Liver (tissue), 8 donors: ENCODE measurements at regions not wholly inside any gene's neighbourhood (a gene's known extent, or its start where the extent isn't known, plus 50 kb on each side); places are given as distances from the start of the nearest gene placed in this dataset.

ENCODE experiments used
- DNase-seq: peaks from one replicate; pipeline ENCODE4 v3.0.0-alpha.2; 2017; ENCODE audit warnings: low spot score
- H3K27ac ChIP-seq, 2 donors: one replicate each; pipeline ENCODE4 v1.7.0; 2013; ENCODE audit warnings: inconsistent platforms in 2 of 2, low read length in 2 of 2, control low read depth in 1 of 2, low read depth in 1 of 2, mild to moderate bottlenecking in 1 of 2
- H3K27me3 ChIP-seq, 4 donors: one replicate each; pipeline versions ENCODE4 v1.6.1 to v1.7.0; 2013; ENCODE audit warnings: low read length in 3 of 4, inconsistent platforms in 1 of 4, mild to moderate bottlenecking in 1 of 4, moderate library complexity in 1 of 4; ENCODE audit not compliant: control insufficient read depth in 4 of 4, insufficient read depth in 4 of 4
- H3K36me3 ChIP-seq, 4 donors: one replicate each; pipeline versions ENCODE4 v1.6.1 to v1.7.0; 2013; ENCODE audit warnings: low read length in 3 of 4, mild to moderate bottlenecking in 3 of 4, low read depth in 1 of 4, moderate library complexity in 1 of 4; ENCODE audit not compliant: control insufficient read depth in 4 of 4, insufficient read depth in 3 of 4
- H3K4me1 ChIP-seq, 4 donors: one replicate each; pipeline versions ENCODE4 v1.6.1 to v1.7.0; 2013; ENCODE audit warnings: low read length in 3 of 4, mild to moderate bottlenecking in 3 of 4, moderate library complexity in 1 of 4; ENCODE audit not compliant: control insufficient read depth in 4 of 4, insufficient read depth in 4 of 4
- H3K4me3 ChIP-seq, 3 donors: one replicate each; pipeline versions ENCODE4 v1.6.1 to v1.7.0; 2013; ENCODE audit warnings: low read length in 3 of 3, control low read depth in 1 of 3, low read depth in 1 of 3, mild to moderate bottlenecking in 1 of 3
- H3K9ac ChIP-seq, 2 donors: one replicate each; pipeline ENCODE4 v1.7.0; 2013; ENCODE audit warnings: low read length in 2 of 2, mild to moderate bottlenecking in 2 of 2, moderate library complexity in 2 of 2, control low read depth in 1 of 2, low read depth in 1 of 2
- H3K9me3 ChIP-seq, 4 donors: one replicate each; pipeline versions ENCODE4 v1.6.1 to v1.7.0; 2013; ENCODE audit warnings: low read length in 3 of 4; ENCODE audit not compliant: control insufficient read depth in 4 of 4
- ATF3 ChIP-seq: IDR thresholded peaks from 2 replicates; pipeline ENCODE4 v1.6.1; 2016; ENCODE audit warnings: antibody characterized with exemption
- CTCF ChIP-seq: fragments of 150-350 bp; IDR thresholded peaks from 2 replicates; pipeline ENCODE4 v1.5.1; 2017; ENCODE audit warnings: improper control_type of control experiment, low read depth, low read length; ENCODE audit not compliant: missing input control
- EGR1 ChIP-seq, 2 donors: IDR thresholded peaks; 2 replicates each; pipeline ENCODE4 v1.6.1; 2016 to 2018; ENCODE audit warnings: antibody characterized with exemption in 2 of 2, low read depth in 2 of 2
- FOXA2 ChIP-seq: IDR thresholded peaks from 2 replicates; pipeline ENCODE4 v1.6.1; 2016; ENCODE audit warnings: antibody characterized with exemption
- GABPA ChIP-seq, 2 donors: IDR thresholded peaks in 1 of 2; conservative IDR thresholded peaks in 1 of 2; 2 replicates each; pipeline ENCODE4 v1.6.1; 2016; ENCODE audit warnings: antibody characterized with exemption in 2 of 2, mild to moderate bottlenecking in 1 of 2, moderate library complexity in 1 of 2
- HNF4A ChIP-seq, 2 donors: conservative IDR thresholded peaks; 2 replicates each; pipeline ENCODE4 v1.6.1; 2016; ENCODE audit warnings: antibody characterized with exemption in 2 of 2, mild to moderate bottlenecking in 2 of 2
- HNF4G ChIP-seq: IDR thresholded peaks from 2 replicates; pipeline ENCODE4 v1.6.1; 2016; ENCODE audit warnings: antibody characterized with exemption
- MAX ChIP-seq: IDR thresholded peaks from 2 replicates; pipeline ENCODE4 v1.6.1; 2016; ENCODE audit warnings: antibody characterized with exemption
- RAD21 ChIP-seq, 2 donors: IDR thresholded peaks; 2 replicates each; pipeline ENCODE4 v1.6.1; 2016; ENCODE audit warnings: antibody characterized with exemption in 2 of 2, mild to moderate bottlenecking in 2 of 2
- TAF1 ChIP-seq: conservative IDR thresholded peaks from 2 replicates; pipeline ENCODE4 v1.6.1; 2016; ENCODE audit warnings: antibody characterized with exemption, mild to moderate bottlenecking
- ZBTB33 ChIP-seq: IDR thresholded peaks from 2 replicates; pipeline ENCODE4 v1.6.1; 2016; ENCODE audit warnings: antibody characterized with exemption
- WGBS: extraction: QIAGEN DNeasy Blood & Tissue Kit; methylation state at CpG from one replicate; pipeline ENCODE4 v1.1.7; 2013; 5-methylcytosine and 5-hydroxymethylcytosine counted together
- TF ChIP-seq, protein P1 (sequence below): IDR thresholded peaks from 2 replicates; pipeline ENCODE4 v1.6.1; 2016; ENCODE audit warnings: antibody characterized with exemption, mild to moderate bottlenecking
- donor health status: healthy.
- donor health status: healthy.
- donor health status: healthy.
- donor health status: healthy.
- donor health status: healthy.

DNA sequence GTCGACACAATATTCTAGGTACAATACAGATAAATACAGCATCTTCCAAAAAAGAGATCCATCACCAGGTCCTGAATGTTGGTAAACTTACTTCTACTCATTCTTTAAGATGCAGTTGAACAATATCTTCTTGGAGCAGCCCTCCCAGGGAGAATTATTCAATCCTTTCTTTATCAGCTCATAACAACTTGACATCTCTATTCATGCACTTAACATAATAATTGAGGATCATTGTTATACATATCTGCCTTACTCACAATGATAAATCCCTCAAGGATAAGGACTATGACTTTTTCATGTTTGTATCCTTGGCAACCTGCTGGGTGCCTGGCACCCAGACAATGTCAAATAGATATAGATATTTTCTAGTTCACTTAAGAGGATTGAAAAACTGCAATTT, 219.5 kb downstream of the POU4F1 start (continued):
- no peak for TF ChIP-seq MAX

DNA sequence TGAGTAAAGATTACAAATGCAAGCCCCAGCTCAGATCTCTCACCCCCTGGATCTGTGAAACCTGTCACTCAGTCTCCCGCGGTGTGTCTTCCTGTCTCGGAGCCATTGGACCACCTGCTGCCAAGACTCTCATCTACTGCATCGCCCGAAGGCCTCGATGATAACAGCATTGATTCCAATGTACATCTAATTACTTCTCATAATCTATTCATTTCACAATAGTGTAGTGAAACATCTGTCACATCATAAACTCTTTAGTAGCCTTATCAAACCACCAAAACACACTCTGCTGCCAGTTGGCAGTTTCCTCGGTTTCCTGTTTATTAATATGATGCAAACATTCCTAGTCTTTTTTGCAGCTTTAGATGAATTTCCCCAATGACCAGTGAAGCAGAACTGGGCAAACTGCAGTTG, 220.3 kb downstream of the POU4F1 start:
- no peaks in the 10 kb centered on the region for H3K9me3 ChIP-seq
- no peak overlapping the region for H3K27ac ChIP-seq
- no peaks in the 10 kb centered on the region for H3K36me3 ChIP-seq
- 70% methylated on average over 7 of the region's 7 CpGs for WGBS
- TF ChIP-seq HNF4A (conservative IDR thresholded peaks at IDR 0.05) = no peak
- no peak for TF ChIP-seq ZBTB33
- no peak for TF ChIP-seq HNF4G
- no peak for TF ChIP-seq MAX
- no peak for TF ChIP-seq EGR1 (IDR thresholded peaks at IDR 0.05; ENCODE audit: low read depth in 2 of 2)
- no peak for TF ChIP-seq RAD21 (IDR thresholded peaks at IDR 0.05)
- no peak for TF ChIP-seq ATF3
- no peaks in the 10 kb centered on the region for H3K27me3 ChIP-seq
- no peak for DNase-seq
- H3K4me3 ChIP-seq = no peak overlapping the region
- no peak overlapping the region for H3K9ac ChIP-seq
- no peaks in the 10 kb centered on the region for H3K4me1 ChIP-seq

DNA sequence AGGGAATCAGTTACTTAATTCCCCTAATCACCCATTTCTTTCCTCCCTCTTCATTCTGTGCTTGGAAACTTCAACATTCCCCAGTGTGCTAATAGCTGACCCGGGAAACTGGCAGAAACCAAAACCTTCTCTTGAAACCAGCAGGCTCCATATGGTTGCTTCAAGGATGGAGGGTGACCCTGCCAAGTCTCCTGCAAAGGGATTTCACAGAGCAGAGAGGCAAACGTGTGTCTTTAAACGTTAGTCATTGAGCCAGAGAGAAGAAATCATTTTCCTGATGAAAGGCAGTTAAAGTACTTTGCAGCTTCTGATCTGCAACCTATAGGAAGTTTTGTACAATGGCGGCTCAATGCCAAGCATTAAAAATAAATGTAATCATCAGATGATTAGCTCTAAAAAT, 220.9 kb downstream of the POU4F1 start:
- H3K9me3 ChIP-seq = no peaks in the 10 kb centered on the region
- 50% methylated on average over 4 of the region's 4 CpGs for WGBS
- H3K9ac ChIP-seq = no peak overlapping the region
- H3K27ac ChIP-seq = no peak overlapping the region
- H3K4me3 ChIP-seq = no peak overlapping the region
- TF ChIP-seq, protein P1, sequence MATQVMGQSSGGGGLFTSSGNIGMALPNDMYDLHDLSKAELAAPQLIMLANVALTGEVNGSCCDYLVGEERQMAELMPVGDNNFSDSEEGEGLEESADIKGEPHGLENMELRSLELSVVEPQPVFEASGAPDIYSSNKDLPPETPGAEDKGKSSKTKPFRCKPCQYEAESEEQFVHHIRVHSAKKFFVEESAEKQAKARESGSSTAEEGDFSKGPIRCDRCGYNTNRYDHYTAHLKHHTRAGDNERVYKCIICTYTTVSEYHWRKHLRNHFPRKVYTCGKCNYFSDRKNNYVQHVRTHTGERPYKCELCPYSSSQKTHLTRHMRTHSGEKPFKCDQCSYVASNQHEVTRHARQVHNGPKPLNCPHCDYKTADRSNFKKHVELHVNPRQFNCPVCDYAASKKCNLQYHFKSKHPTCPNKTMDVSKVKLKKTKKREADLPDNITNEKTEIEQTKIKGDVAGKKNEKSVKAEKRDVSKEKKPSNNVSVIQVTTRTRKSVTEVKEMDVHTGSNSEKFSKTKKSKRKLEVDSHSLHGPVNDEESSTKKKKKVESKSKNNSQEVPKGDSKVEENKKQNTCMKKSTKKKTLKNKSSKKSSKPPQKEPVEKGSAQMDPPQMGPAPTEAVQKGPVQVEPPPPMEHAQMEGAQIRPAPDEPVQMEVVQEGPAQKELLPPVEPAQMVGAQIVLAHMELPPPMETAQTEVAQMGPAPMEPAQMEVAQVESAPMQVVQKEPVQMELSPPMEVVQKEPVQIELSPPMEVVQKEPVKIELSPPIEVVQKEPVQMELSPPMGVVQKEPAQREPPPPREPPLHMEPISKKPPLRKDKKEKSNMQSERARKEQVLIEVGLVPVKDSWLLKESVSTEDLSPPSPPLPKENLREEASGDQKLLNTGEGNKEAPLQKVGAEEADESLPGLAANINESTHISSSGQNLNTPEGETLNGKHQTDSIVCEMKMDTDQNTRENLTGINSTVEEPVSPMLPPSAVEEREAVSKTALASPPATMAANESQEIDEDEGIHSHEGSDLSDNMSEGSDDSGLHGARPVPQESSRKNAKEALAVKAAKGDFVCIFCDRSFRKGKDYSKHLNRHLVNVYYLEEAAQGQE = no peak
- TF ChIP-seq GABPA (IDR thresholded peaks at IDR 0.05 in 1 of 2, conservative IDR thresholded peaks at IDR 0.05 in 1 of 2) = no peak
- no peak for TF ChIP-seq CTCF
- TF ChIP-seq RAD21 (IDR thresholded peaks at IDR 0.05) = no peak
- TF ChIP-seq TAF1 = no peak
- TF ChIP-seq HNF4A (conservative IDR thresholded peaks at IDR 0.05) = no peak
- TF ChIP-seq MAX = no peak
- TF ChIP-seq FOXA2 = no peak
- TF ChIP-seq EGR1 (IDR thresholded peaks at IDR 0.05; ENCODE audit: low read depth in 2 of 2) = no peak
- no peaks in the 10 kb centered on the region for H3K27me3 ChIP-seq
- no peaks in the 10 kb centered on the region for H3K36me3 ChIP-seq
- no peaks in the 10 kb centered on the region for H3K4me1 ChIP-seq
- no peak for DNase-seq
